Trophoblast cell (in vitro differentiated cells and primary cell): ENCODE measurements at regions not wholly inside any gene's neighbourhood (a gene's known extent, or its start where the extent isn't known, plus 50 kb on each side); places are given as distances from the start of the nearest gene placed in this dataset.
A peak's percentile ranks its signal among the peaks of the same experiment; 100 is the strongest.

Source experiments
- DNase-seq, 2 donors: peaks; one replicate each; pipeline ENCODE4 v3.0.0-alpha.2; 2016
- H2AFZ ChIP-seq: 2 replicates; pipeline ENCODE4 v1.6.1; 2013; ENCODE audit warnings: low read length, moderate library complexity, mild to moderate bottlenecking; ENCODE audit not compliant: insufficient read depth, poor library complexity
- H2AK5ac ChIP-seq: 2 replicates; pipeline ENCODE4 v1.6.1; 2013; ENCODE audit warnings: mild to moderate bottlenecking, low read length
- H2BK120ac ChIP-seq: 2 replicates; pipeline ENCODE4 v1.6.1; 2013; ENCODE audit warnings: low read length, mild to moderate bottlenecking, moderate library complexity; ENCODE audit not compliant: insufficient read depth, poor library complexity
- H2BK12ac ChIP-seq: 2 replicates; pipeline ENCODE4 v1.6.1; 2013; ENCODE audit warnings: mild to moderate bottlenecking, low read length, moderate library complexity
- H2BK5ac ChIP-seq: 2 replicates; pipeline ENCODE4 v1.6.1; 2013; ENCODE audit warnings: low read length, low read depth, moderate library complexity, mild to moderate bottlenecking; ENCODE audit not compliant: poor library complexity
- H3K14ac ChIP-seq: 2 replicates; pipeline ENCODE4 v1.6.1; 2013; ENCODE audit warnings: mild to moderate bottlenecking, low read length
- H3K18ac ChIP-seq: 2 replicates; pipeline ENCODE4 v1.6.1; 2013; ENCODE audit warnings: mild to moderate bottlenecking, low read length
- H3K23ac ChIP-seq: 2 replicates; pipeline ENCODE4 v1.6.1; 2013; ENCODE audit warnings: low read length
- H3K27ac ChIP-seq: 2 replicates; pipeline ENCODE4 v1.5.1; 2013; ENCODE audit warnings: low read depth, mild to moderate bottlenecking, inconsistent platforms, low read length, moderate library complexity
- H3K27me3 ChIP-seq: 2 replicates; pipeline ENCODE4 v1.6.1; 2013; ENCODE audit warnings: inconsistent platforms, mild to moderate bottlenecking, low read length, moderate library complexity; ENCODE audit not compliant: insufficient read depth
- H3K36me3 ChIP-seq, 2 experiments: 1 replicate in 1 of 2; 2 replicates in 1 of 2; pipeline ENCODE4 v1.6.1; 2013; ENCODE audit warnings: low read length in 2 of 2, mild to moderate bottlenecking in 2 of 2, moderate library complexity in 1 of 2; ENCODE audit not compliant: insufficient read depth in 2 of 2, control insufficient read depth in 1 of 2
- H3K4ac ChIP-seq: 2 replicates; pipeline ENCODE4 v1.6.1; 2013; ENCODE audit warnings: low read depth, mild to moderate bottlenecking, low read length, moderate library complexity
- H3K4me1 ChIP-seq, 2 experiments: 1 replicate in 1 of 2; 2 replicates in 1 of 2; pipeline ENCODE4 v1.6.1; 2013; ENCODE audit warnings: low read length in 2 of 2, mild to moderate bottlenecking in 2 of 2, moderate library complexity in 1 of 2; ENCODE audit not compliant: insufficient read depth in 2 of 2, control insufficient read depth in 1 of 2
- H3K4me2 ChIP-seq: 2 replicates; pipeline ENCODE4 v1.6.1; 2013; ENCODE audit warnings: inconsistent platforms, mild to moderate bottlenecking, low read length, moderate library complexity
- H3K4me3 ChIP-seq: 2 replicates; pipeline ENCODE4 v1.5.1; 2013; ENCODE audit warnings: mild to moderate bottlenecking, low read depth, low read length, inconsistent platforms
- H3K79me1 ChIP-seq: one replicate; pipeline ENCODE4 v1.6.1; 2013; ENCODE audit warnings: low read length
- H3K79me2 ChIP-seq: 2 replicates; pipeline ENCODE4 v1.6.1; 2013; ENCODE audit warnings: low read length, mild to moderate bottlenecking; ENCODE audit not compliant: control insufficient read depth, insufficient read depth, poor library complexity
- H3K9ac ChIP-seq: 2 replicates; pipeline ENCODE4 v1.6.1; 2013; ENCODE audit warnings: mild to moderate bottlenecking, low read length
- H3K9me3 ChIP-seq: 2 replicates; pipeline ENCODE4 v1.6.1; 2013; ENCODE audit warnings: low read depth, mild to moderate bottlenecking, control low read depth, inconsistent platforms, low read length; ENCODE audit not compliant: insufficient read depth
- H4K12ac ChIP-seq: 2 replicates; pipeline ENCODE4 v1.6.1; 2013; ENCODE audit warnings: low read depth, mild to moderate bottlenecking, low read length, moderate library complexity
- H4K8ac ChIP-seq: 2 replicates; pipeline ENCODE4 v1.6.1; 2013; ENCODE audit warnings: low read depth, mild to moderate bottlenecking, low read length, moderate library complexity
- H4K91ac ChIP-seq: one replicate; pipeline ENCODE4 v1.6.1; 2013; ENCODE audit warnings: low read depth, mild to moderate bottlenecking, low read length, moderate library complexity
- WGBS: extraction: QIAGEN DNeasy Blood & Tissue Kit; methylation state at CpG from one replicate; pipeline ENCODE4 v1.1.7; 2013; ENCODE audit warnings: missing lambda C conversion rate; ENCODE audit not compliant: insufficient read length, insufficient coverage; ENCODE audit errors: extremely low coverage; 5-methylcytosine and 5-hydroxymethylcytosine counted together

- Histone ChIP-seq H3K4me3 (no peak overlapping the region), H2BK120ac (no peak overlapping the region), H3K18ac (no peak overlapping the region), H3K27ac (no peak overlapping the region), H3K4ac (no peak overlapping the region), H3K27me3 (no peaks in the 10 kb centered on the region), H3K4me1 (no peaks in the 10 kb centered on the region), H3K23ac (no peak overlapping the region), H3K14ac (no peak overlapping the region), H3K9ac (no peak overlapping the region), H2BK5ac (no peak overlapping the region), H4K12ac (no peak overlapping the region), H3K9me3 (no peaks in the 10 kb centered on the region), H4K8ac (no peak overlapping the region), H2BK12ac (no peak overlapping the region), H4K91ac (no peak overlapping the region), H2AK5ac (no peak overlapping the region), H2AFZ (no peak overlapping the region), H3K79me2 (no peaks in the 10 kb centered on the region), H3K36me3 (no peaks in the 10 kb centered on the region), H3K4me2 (no peak overlapping the region), H3K79me1 (no peaks in the 10 kb centered on the region)
- DNase-seq: peak; percentile 25 to 77
- WGBS: no CpG with 5 or more reads among the region's 2 CpGs
Observed at GRCh38 chr2:14423145-14423906, 209.2 kb upstream of the LRATD1 start.

DNA sequence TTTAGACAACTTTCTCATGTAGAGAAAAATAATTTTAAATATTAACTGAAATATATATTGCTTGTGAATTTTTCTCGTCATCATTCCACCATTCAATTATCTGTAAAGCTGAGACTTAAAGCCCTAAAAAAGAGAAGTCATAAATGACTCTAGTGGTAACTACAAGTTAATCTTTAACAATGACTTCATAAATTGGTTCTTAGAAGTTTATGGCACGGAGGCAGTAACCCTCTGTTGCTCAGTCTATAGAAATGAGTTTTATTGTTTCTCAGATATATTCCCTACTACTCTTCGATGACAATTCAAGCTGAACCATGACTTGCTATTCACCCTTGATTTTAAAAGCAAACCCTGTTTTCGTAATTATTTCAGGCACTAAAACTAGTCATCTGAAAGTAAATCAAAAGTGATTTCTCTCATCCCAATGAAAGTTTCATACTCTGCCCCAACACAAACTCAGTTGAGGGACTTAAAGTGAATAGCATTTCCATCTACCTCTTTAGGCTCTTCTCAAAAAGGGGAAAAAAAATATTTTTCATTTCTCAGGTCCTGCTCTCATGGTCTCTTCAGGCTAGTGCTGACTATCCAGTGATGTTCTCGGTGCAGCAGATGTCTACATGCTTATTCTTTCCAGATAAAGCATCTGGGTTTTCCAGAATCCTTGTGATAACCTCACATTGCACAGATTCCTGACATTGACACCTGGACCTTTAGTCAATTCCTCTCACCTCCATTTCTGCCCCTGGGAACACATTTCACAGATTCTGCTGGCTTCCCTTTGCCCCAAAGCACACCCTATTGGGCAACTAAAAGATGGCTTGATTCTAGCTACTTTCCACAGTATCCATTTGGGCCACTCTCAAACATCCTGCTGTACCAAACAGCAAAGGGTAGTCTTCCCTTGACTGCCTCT, 207.8 kb upstream of the LRATD1 start:
- Histone ChIP-seq H3K4me2 (no peak overlapping the region), H4K91ac (no peak overlapping the region), H3K9me3 (no peaks in the 10 kb centered on the region), H2BK5ac (no peak overlapping the region), H3K36me3 (no peaks in the 10 kb centered on the region), H3K27me3 (no peaks in the 10 kb centered on the region), H2AK5ac (no peak overlapping the region), H3K79me2 (no peaks in the 10 kb centered on the region), H3K14ac (no peak overlapping the region), H3K4me3 (no peak overlapping the region), H4K8ac (no peak overlapping the region), H4K12ac (no peak overlapping the region), H2BK12ac (no peak overlapping the region), H3K18ac (no peak overlapping the region), H3K23ac (no peak overlapping the region), H3K4me1 (no peaks in the 10 kb centered on the region), H3K79me1 (no peaks in the 10 kb centered on the region), H2BK120ac (no peak overlapping the region), H3K4ac (no peak overlapping the region), H3K9ac (no peak overlapping the region), H3K27ac (no peak overlapping the region), H2AFZ (no peak overlapping the region)
- WGBS: no CpG with 5 or more reads among the region's 5 CpGs
- DNase-seq: peak; percentile 77 to 95

GRCh38 chr2:14425869-14426268, 206.6 kb upstream of the LRATD1 start:
- H3K79me1 ChIP-seq: no peaks in the 10 kb centered on the region

DNA sequence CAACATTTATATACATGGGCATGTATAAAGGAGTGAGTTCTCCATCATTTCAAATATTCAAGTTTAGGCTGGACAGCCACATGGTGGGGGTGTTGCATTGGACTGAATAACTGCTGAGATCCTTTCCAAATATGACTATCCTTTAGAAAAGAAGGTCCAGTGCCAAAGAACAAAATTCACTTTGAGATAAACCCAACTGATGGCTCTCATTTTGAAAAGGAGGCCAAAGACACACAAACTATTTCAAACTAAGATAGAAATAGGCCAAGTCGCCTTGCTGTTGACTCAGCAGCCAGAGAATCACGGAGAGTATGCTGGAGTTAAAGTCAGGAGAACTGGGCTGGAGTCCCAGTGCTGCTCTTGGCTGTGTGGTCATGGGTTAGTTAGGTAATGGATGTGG, 204.5 kb upstream of the LRATD1 start:
- DNase-seq: peak in 1 of 2 donors; percentile 39
- no CpG with 5 or more reads among the region's 2 CpGs for WGBS
- H3K36me3 ChIP-seq: no peaks in the 10 kb centered on the region
- H2BK5ac ChIP-seq: no peak overlapping the region
- H2BK120ac ChIP-seq: no peak overlapping the region
- H4K12ac ChIP-seq: no peak overlapping the region
- no peak overlapping the region for H3K9ac ChIP-seq
- no peak overlapping the region for H3K23ac ChIP-seq
- H3K27me3 ChIP-seq: no peaks in the 10 kb centered on the region
- H3K18ac ChIP-seq: no peak overlapping the region
- no peak overlapping the region for H3K4me3 ChIP-seq
- H4K91ac ChIP-seq: no peak overlapping the region
- H3K4me1 ChIP-seq: no peaks in the 10 kb centered on the region
- H4K8ac ChIP-seq: no peak overlapping the region
- H2BK12ac ChIP-seq: no peak overlapping the region
- no peaks in the 10 kb centered on the region for H3K79me2 ChIP-seq
- H3K9me3 ChIP-seq: no peaks in the 10 kb centered on the region
- H3K4ac ChIP-seq: no peak overlapping the region
- H3K14ac ChIP-seq: no peak overlapping the region
- no peaks in the 10 kb centered on the region for H3K79me1 ChIP-seq
- no peak overlapping the region for H3K4me2 ChIP-seq
- H2AFZ ChIP-seq: no peak overlapping the region
- H2AK5ac ChIP-seq: no peak overlapping the region
- H3K27ac ChIP-seq: no peak overlapping the region

More at GRCh38 chr2:14425869-14426268, 206.6 kb upstream of the LRATD1 start:
- no CpG with 5 or more reads among the region's 2 CpGs for WGBS
- Histone ChIP-seq H3K36me3 (no peaks in the 10 kb centered on the region), H2BK12ac (no peak overlapping the region), H2AFZ (no peak overlapping the region), H2AK5ac (no peak overlapping the region), H3K27me3 (no peaks in the 10 kb centered on the region), H3K9ac (no peak overlapping the region), H3K4me3 (no peak overlapping the region), H3K4me2 (no peak overlapping the region), H3K18ac (no peak overlapping the region), H4K91ac (no peak overlapping the region), H3K4me1 (no peaks in the 10 kb centered on the region), H4K8ac (no peak overlapping the region), H3K27ac (no peak overlapping the region), H2BK120ac (no peak overlapping the region), H4K12ac (no peak overlapping the region), H3K79me2 (no peaks in the 10 kb centered on the region), H3K23ac (no peak overlapping the region), H3K4ac (no peak overlapping the region), H3K14ac (no peak overlapping the region), H2BK5ac (no peak overlapping the region), H3K9me3 (no peaks in the 10 kb centered on the region)
- DNase-seq: no peak
